HEK293 (cell line): ENCODE measurements at regions not wholly inside any gene's neighbourhood (a gene's known extent, or its start where the extent isn't known, plus 50 kb on each side); places are given as distances from the start of the nearest gene placed in this dataset.

Source experiments
- CTCF ChIA-PET: fragments of 350-600 bp; formaldehyde crosslinking; extraction: SDS; loops from one replicate; lab custom pipeline; 2021; ENCODE audit warnings: antibody characterized with exemption; lab: Yijun Ruan, JAX
- POLR2A ChIA-PET: fragments of 300-600 bp; formaldehyde crosslinking; extraction: SDS; loops from one replicate; lab custom pipeline; 2020; ENCODE audit warnings: antibody characterized with exemption, inconsistent platforms; lab: Yijun Ruan, JAX
- H3K27ac ChIP-seq: fragments of 200-500 bp; sonication (Bioruptor generic); 2 replicates; pipeline ENCODE4 v1.5.1; 2014; ENCODE audit warnings: low read depth, low read length, control low read depth, inconsistent platforms; ENCODE audit errors: extremely low read depth
- H3K36me3 ChIP-seq, 2 experiments: fragments of 200-500 bp in 1 of 2; sonication (Bioruptor generic) in 1 of 2; 1 replicate in 1 of 2; 2 replicates in 1 of 2; pipeline ENCODE4 v1.5.1; 2014 to 2017; ENCODE audit warnings: inconsistent platforms in 2 of 2, low read length in 2 of 2; ENCODE audit not compliant: control insufficient read depth in 2 of 2, insufficient read depth in 1 of 2
- H3K4me1 ChIP-seq: fragments of 200-500 bp; sonication (Bioruptor generic); 2 replicates; pipeline ENCODE4 v1.5.1; 2014; ENCODE audit warnings: mild to moderate bottlenecking, low read length, inconsistent platforms; ENCODE audit not compliant: control insufficient read depth, insufficient read depth
- H3K4me3 ChIP-seq: 2 replicates; pipeline ENCODE4 v1.5.1; 2011; ENCODE audit warnings: low read depth, mild to moderate bottlenecking, control low read depth, low read length, moderate library complexity
- H3K9me3 ChIP-seq: fragments of 200-500 bp; sonication (Bioruptor generic); 2 replicates; pipeline ENCODE4 v1.5.1; 2014; ENCODE audit warnings: low read depth, low read length, inconsistent platforms; ENCODE audit not compliant: control insufficient read depth, insufficient read depth
- HOXD13 ChIP-seq: sonication (generic); formaldehyde crosslinking; IDR thresholded peaks from 2 replicates; pipeline ENCODE4 v1.8.0; 2022; ENCODE audit warnings: missing genetic modification reagents, borderline replicate concordance
- IKZF3 ChIP-seq: fragments of 450-650 bp; IDR thresholded peaks from 2 replicates; pipeline ENCODE4 v1.5.0; 2018; ENCODE audit warnings: missing biosample characterization, mild to moderate bottlenecking, missing genetic modification characterization, moderate library complexity
- KLF9 ChIP-seq: fragments of 450-650 bp; formaldehyde crosslinking; IDR thresholded peaks from 2 replicates; pipeline ENCODE4 v1.5.1; 2016; ENCODE audit warnings: missing biosample characterization, missing genetic modification characterization, low read depth
- MYNN ChIP-seq: fragments of 450-650 bp; formaldehyde crosslinking; IDR thresholded peaks from 2 replicates; pipeline ENCODE4 v1.5.1; 2016; ENCODE audit warnings: missing biosample characterization, missing genetic modification characterization, borderline replicate concordance
- ZNF19 ChIP-seq: fragments of 450-650 bp; formaldehyde crosslinking; IDR thresholded peaks from 2 replicates; pipeline ENCODE4; 2016; ENCODE audit warnings: missing biosample characterization, missing genetic modification characterization, low read depth
- ZNF433 ChIP-seq: fragments of 450-650 bp; formaldehyde crosslinking; IDR thresholded peaks from 2 replicates; pipeline ENCODE4 v1.5.1; 2016; ENCODE audit warnings: missing biosample characterization, missing genetic modification characterization, low read depth
- ZNF521 ChIP-seq: fragments of 450-650 bp; formaldehyde crosslinking; IDR thresholded peaks from 2 replicates; pipeline ENCODE4 v1.5.1; 2017; ENCODE audit warnings: missing biosample characterization, mild to moderate bottlenecking, missing genetic modification characterization
- ZNF610 ChIP-seq: fragments of 450-650 bp; formaldehyde crosslinking; IDR thresholded peaks from 2 replicates; pipeline ENCODE4 v1.5.1; 2016; ENCODE audit warnings: missing biosample characterization, missing genetic modification characterization, borderline replicate concordance
- ZNF670 ChIP-seq: fragments of 450-650 bp; formaldehyde crosslinking; IDR thresholded peaks from 2 replicates; pipeline ENCODE4 v1.5.1; 2016; ENCODE audit warnings: missing biosample characterization, missing genetic modification characterization, low read depth
- ZNF677 ChIP-seq: fragments of 450-650 bp; IDR thresholded peaks from 2 replicates; pipeline ENCODE4 v1.5.0; 2018; ENCODE audit warnings: missing biosample characterization, mild to moderate bottlenecking, missing genetic modification characterization, moderate library complexity
- ZNF701 ChIP-seq: fragments of 450-650 bp; formaldehyde crosslinking; IDR thresholded peaks from 2 replicates; pipeline ENCODE4 v1.5.1; 2016; ENCODE audit warnings: missing biosample characterization, missing genetic modification characterization
- ZNF837 ChIP-seq: fragments of 450-650 bp; formaldehyde crosslinking; IDR thresholded peaks from 2 replicates; pipeline ENCODE4 v1.5.1; 2016; ENCODE audit warnings: missing biosample characterization, missing genetic modification characterization
- ZSCAN16 ChIP-seq: fragments of 450-650 bp; formaldehyde crosslinking; IDR thresholded peaks from 2 replicates; pipeline ENCODE4 v1.5.1; 2016; ENCODE audit warnings: missing biosample characterization, missing genetic modification characterization
- TF ChIP-seq, protein P1 (sequence below): fragments of 450-650 bp; formaldehyde crosslinking; IDR thresholded peaks from 2 replicates; pipeline ENCODE4 v1.5.1; 2016; ENCODE audit warnings: missing biosample characterization, missing genetic modification characterization
- TF ChIP-seq, protein P2 (sequence below): fragments of 450-650 bp; formaldehyde crosslinking; IDR thresholded peaks from 2 replicates; pipeline ENCODE4 v1.5.1; 2016; ENCODE audit warnings: missing biosample characterization, missing genetic modification characterization
- TF ChIP-seq, protein P3 (sequence below): fragments of 450-650 bp; formaldehyde crosslinking; IDR thresholded peaks from 2 replicates; pipeline ENCODE4 v1.5.1; 2016; ENCODE audit warnings: missing biosample characterization, missing genetic modification characterization
- TF ChIP-seq, protein P4 (sequence below): fragments of 450-650 bp; formaldehyde crosslinking; IDR thresholded peaks from 2 replicates; pipeline ENCODE4 v1.5.1; 2017; ENCODE audit warnings: missing biosample characterization, missing genetic modification characterization
- TF ChIP-seq, protein P5 (sequence below): fragments of 450-650 bp; formaldehyde crosslinking; IDR thresholded peaks from 2 replicates; pipeline ENCODE4 v1.5.1; 2016; ENCODE audit warnings: missing biosample characterization, missing genetic modification characterization

DNA sequence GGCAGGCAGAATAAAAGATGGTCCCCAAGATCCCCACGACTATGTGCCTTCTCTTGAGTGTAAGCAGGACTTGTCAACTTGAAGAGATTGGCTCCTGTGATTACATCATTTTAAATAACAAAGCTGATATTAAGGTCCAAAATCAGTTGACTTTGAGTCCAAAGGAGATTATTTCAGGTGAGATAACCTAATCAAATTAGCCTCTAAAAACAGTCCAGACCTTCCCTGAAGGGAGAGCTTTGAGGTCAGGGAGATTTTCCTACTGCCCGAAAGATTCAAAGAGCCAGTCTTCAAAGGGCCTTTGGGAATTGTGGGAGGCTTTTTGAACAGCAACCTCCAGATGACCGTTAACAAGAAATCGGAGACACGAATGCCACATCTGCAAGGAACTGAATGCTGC lies 51.5 kb upstream of the NCAM2 start:
- no peaks in the 10 kb centered on the region for H3K4me1 ChIP-seq
- no peak overlapping the region for H3K27ac ChIP-seq
- TF ChIP-seq, protein P1, sequence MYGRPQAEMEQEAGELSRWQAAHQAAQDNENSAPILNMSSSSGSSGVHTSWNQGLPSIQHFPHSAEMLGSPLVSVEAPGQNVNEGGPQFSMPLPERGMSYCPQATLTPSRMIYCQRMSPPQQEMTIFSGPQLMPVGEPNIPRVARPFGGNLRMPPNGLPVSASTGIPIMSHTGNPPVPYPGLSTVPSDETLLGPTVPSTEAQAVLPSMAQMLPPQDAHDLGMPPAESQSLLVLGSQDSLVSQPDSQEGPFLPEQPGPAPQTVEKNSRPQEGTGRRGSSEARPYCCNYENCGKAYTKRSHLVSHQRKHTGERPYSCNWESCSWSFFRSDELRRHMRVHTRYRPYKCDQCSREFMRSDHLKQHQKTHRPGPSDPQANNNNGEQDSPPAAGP = no peak
- TF ChIP-seq ZNF701 (tag by site-specific recombination) (no peak), KLF9 (tag by site-specific recombination) (no peak), ZNF433 (tag by site-specific recombination) (no peak), ZNF837 (tag by site-specific recombination) (no peak), ZSCAN16 (tag by site-specific recombination) (no peak), MYNN (tag by site-specific recombination) (no peak), IKZF3 (tag by site-specific recombination) (no peak), ZNF19 (no peak), ZNF521 (tag by site-specific recombination) (no peak), ZNF670 (no peak), ZNF610 (tag by site-specific recombination) (no peak), HOXD13 (CRISPR knock-in tag) (no peak), ZNF677 (no peak)
- TF ChIP-seq, protein P2, sequence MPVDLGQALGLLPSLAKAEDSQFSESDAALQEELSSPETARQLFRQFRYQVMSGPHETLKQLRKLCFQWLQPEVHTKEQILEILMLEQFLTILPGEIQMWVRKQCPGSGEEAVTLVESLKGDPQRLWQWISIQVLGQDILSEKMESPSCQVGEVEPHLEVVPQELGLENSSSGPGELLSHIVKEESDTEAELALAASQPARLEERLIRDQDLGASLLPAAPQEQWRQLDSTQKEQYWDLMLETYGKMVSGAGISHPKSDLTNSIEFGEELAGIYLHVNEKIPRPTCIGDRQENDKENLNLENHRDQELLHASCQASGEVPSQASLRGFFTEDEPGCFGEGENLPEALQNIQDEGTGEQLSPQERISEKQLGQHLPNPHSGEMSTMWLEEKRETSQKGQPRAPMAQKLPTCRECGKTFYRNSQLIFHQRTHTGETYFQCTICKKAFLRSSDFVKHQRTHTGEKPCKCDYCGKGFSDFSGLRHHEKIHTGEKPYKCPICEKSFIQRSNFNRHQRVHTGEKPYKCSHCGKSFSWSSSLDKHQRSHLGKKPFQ (tag by site-specific recombination) = no peak
- TF ChIP-seq, protein P3, sequence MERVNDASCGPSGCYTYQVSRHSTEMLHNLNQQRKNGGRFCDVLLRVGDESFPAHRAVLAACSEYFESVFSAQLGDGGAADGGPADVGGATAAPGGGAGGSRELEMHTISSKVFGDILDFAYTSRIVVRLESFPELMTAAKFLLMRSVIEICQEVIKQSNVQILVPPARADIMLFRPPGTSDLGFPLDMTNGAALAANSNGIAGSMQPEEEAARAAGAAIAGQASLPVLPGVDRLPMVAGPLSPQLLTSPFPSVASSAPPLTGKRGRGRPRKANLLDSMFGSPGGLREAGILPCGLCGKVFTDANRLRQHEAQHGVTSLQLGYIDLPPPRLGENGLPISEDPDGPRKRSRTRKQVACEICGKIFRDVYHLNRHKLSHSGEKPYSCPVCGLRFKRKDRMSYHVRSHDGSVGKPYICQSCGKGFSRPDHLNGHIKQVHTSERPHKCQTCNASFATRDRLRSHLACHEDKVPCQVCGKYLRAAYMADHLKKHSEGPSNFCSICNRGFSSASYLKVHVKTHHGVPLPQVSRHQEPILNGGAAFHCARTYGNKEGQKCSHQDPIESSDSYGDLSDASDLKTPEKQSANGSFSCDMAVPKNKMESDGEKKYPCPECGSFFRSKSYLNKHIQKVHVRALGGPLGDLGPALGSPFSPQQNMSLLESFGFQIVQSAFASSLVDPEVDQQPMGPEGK = no peak
- TF ChIP-seq, protein P4, sequence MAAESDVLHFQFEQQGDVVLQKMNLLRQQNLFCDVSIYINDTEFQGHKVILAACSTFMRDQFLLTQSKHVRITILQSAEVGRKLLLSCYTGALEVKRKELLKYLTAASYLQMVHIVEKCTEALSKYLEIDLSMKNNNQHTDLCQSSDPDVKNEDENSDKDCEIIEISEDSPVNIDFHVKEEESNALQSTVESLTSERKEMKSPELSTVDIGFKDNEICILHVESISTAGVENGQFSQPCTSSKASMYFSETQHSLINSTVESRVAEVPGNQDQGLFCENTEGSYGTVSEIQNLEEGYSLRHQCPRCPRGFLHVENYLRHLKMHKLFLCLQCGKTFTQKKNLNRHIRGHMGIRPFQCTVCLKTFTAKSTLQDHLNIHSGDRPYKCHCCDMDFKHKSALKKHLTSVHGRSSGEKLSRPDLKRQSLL (tag by site-specific recombination) = no peak
- TF ChIP-seq, protein P5, sequence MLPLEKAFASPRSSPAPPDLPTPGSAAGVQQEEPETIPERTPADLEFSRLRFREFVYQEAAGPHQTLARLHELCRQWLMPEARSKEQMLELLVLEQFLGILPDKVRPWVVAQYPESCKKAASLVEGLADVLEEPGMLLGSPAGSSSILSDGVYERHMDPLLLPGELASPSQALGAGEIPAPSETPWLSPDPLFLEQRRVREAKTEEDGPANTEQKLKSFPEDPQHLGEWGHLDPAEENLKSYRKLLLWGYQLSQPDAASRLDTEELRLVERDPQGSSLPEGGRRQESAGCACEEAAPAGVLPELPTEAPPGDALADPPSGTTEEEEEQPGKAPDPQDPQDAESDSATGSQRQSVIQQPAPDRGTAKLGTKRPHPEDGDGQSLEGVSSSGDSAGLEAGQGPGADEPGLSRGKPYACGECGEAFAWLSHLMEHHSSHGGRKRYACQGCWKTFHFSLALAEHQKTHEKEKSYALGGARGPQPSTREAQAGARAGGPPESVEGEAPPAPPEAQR (tag by site-specific recombination) = no peak
- CTCF ChIA-PET = interaction anchor here (0.7 kb wide), 1 partner anchor 11 kb away, joined by 3 read pairs; no protein-coding TSS in a partner anchor
- POLR2A ChIA-PET = no interaction called here
- H3K36me3 ChIP-seq = no peaks in the 10 kb centered on the region
- no peak overlapping the region for H3K4me3 ChIP-seq
- no peaks in the 10 kb centered on the region; the same call in none of the 2 replicates for H3K9me3 ChIP-seq
